NCI-H2029 (cell line): ENCODE measurements at regions not wholly inside any gene's neighbourhood (a gene's known extent, or its start where the extent isn't known, plus 50 kb on each side); places are given as distances from the start of the nearest gene placed in this dataset.
"Not testable (repeated sequence)": the region's sequence is repeated elsewhere in the genome, so short reads cannot be mapped to it uniquely, and the experiment has no call there.

ENCODE experiments used
- DNase-seq: peaks from one replicate; lab custom pipeline; 2025; lab: John Stamatoyannopoulos, UW

- not testable (repeated sequence) for DNase-seq
Observed at GRCh38 chr2:132324005-132324404, 92.6 kb upstream of the GPR39 start.

- DNase-seq, result not testable (repeated sequence)
Observed at GRCh38 chr2:132332345-132333033, 84.1 kb upstream of the GPR39 start.

- DNase-seq, result not testable (repeated sequence)
Observed at GRCh38 chr2:132337135-132337534, 79.5 kb upstream of the GPR39 start.

- not testable (repeated sequence) for DNase-seq
Observed at GRCh38 chr2:132337844-132338243, 78.8 kb upstream of the GPR39 start.

GRCh38 chr2:132347041-132347780 lies 69.4 kb upstream of the GPR39 start:
- DNase-seq, result peak; percentile 65

GRCh38 chr2:132349092-132349687 lies 67.4 kb upstream of the GPR39 start:
- peak; percentile 4 for DNase-seq

- DNase-seq, result not testable (repeated sequence)
Observed at GRCh38 chr2:132351668-132352067, 64.9 kb upstream of the GPR39 start.

- peak; percentile 52 for DNase-seq
Observed at GRCh38 chr2:132352481-132353001, 64.1 kb upstream of the GPR39 start.

GRCh38 chr2:132353380-132353779 lies 63.2 kb upstream of the GPR39 start:
- DNase-seq, result not testable (repeated sequence)

GRCh38 chr2:132360964-132361363 lies 55.6 kb upstream of the GPR39 start:
- not testable (repeated sequence) for DNase-seq

GRCh38 chr2:132361498-132361897 lies 55.1 kb upstream of the GPR39 start:
- not testable (repeated sequence) for DNase-seq

- not testable (repeated sequence) for DNase-seq
Observed at GRCh38 chr2:132363352-132363751, 53.3 kb upstream of the GPR39 start.

GRCh38 chr2:132365963-132366362 lies 50.6 kb upstream of the GPR39 start:
- DNase-seq, result not testable (repeated sequence)

- no peak for DNase-seq
Observed at GRCh38 chr2:132366421-132367180, 50.0 kb upstream of the GPR39 start.
